NT2/D1 (cell line): ENCODE measurements at regions not wholly inside any gene's neighbourhood (a gene's known extent, or its start where the extent isn't known, plus 50 kb on each side); places are given as distances from the start of the nearest gene placed in this dataset.

ENCODE experiments used
- YY1 ChIP-seq: IDR thresholded peaks from 2 replicates; pipeline ENCODE4 v1.6.1; 2011; ENCODE audit not compliant: insufficient read length, insufficient read depth
- ZNF274 ChIP-seq: IDR thresholded peaks from 2 replicates; pipeline ENCODE4 v1.6.1; 2011; ENCODE audit warnings: mild to moderate bottlenecking, low read depth, low read length

GRCh38 chr22:47442821-47443220 is 680.4 kb downstream of the TBC1D22A start:
- TF ChIP-seq YY1 (no peak), ZNF274 (no peak)
